Muscle of leg (tissue), 3 donors: ENCODE measurements at regions not wholly inside any gene's neighbourhood (a gene's known extent, or its start where the extent isn't known, plus 50 kb on each side); places are given as distances from the start of the nearest gene placed in this dataset.

ENCODE experiments used
- DNase-seq: peaks from one replicate; pipeline ENCODE4 v3.0.0; 2013
- H3K27ac ChIP-seq: one replicate; pipeline ENCODE4 v1.5.1; 2013; ENCODE audit warnings: mild to moderate bottlenecking, low read length, control low read depth
- H3K27me3 ChIP-seq: one replicate; pipeline ENCODE4 v1.6.1; 2013; ENCODE audit warnings: low read length; ENCODE audit not compliant: control insufficient read depth, insufficient read depth
- H3K36me3 ChIP-seq: one replicate; pipeline ENCODE4 v1.6.1; 2013; ENCODE audit warnings: low read length; ENCODE audit not compliant: control insufficient read depth, insufficient read depth
- H3K4me1 ChIP-seq: one replicate; pipeline ENCODE4 v1.6.1; 2013; ENCODE audit warnings: low read length; ENCODE audit not compliant: control insufficient read depth, insufficient read depth
- H3K4me3 ChIP-seq: one replicate; pipeline ENCODE4 v1.5.1; 2013; ENCODE audit warnings: low read length, control low read depth
- H3K9me3 ChIP-seq: replicated peaks from 2 replicates; pipeline ENCODE4 v1.6.1; 2013; ENCODE audit warnings: low read depth, low read length; ENCODE audit not compliant: control insufficient read depth
- WGBS: methylation state at CpG from one replicate; pipeline ENCODE4 v1.1.5; 2013; ENCODE audit warnings: missing lambda C conversion rate; ENCODE audit not compliant: insufficient coverage; 5-methylcytosine and 5-hydroxymethylcytosine counted together

GRCh38 chr6:44569931-44570385 is 182.5 kb downstream of the CDC5L start:
- DNase-seq, result peak; percentile 88
- Histone ChIP-seq H3K4me3 (no peak overlapping the region), H3K27me3 (no peaks in the 10 kb centered on the region), H3K4me1 (peaks cover 16% of the 10 kb centered on the region), H3K36me3 (no peaks in the 10 kb centered on the region), H3K27ac (peak overlapping the region; percentile 25), H3K9me3 (no peaks in the 10 kb centered on the region)
- WGBS, result 0% methylated on average over 3 of the region's 7 CpGs

- WGBS, result no CpG with 5 or more reads among the region's 1 CpG
- Histone ChIP-seq H3K27ac (no peak overlapping the region), H3K36me3 (no peaks in the 10 kb centered on the region), H3K9me3 (no peaks in the 10 kb centered on the region), H3K27me3 (no peaks in the 10 kb centered on the region), H3K4me1 (peaks cover 16% of the 10 kb centered on the region), H3K4me3 (no peak overlapping the region)
- no peak for DNase-seq
Measured at GRCh38 chr6:44571510-44571909, 184.0 kb downstream of the CDC5L start.

GRCh38 chr6:44572346-44572745 is 184.8 kb downstream of the CDC5L start:
- H3K4me3 ChIP-seq, result no peak overlapping the region
- H3K27ac ChIP-seq, result no peak overlapping the region
- H3K36me3 ChIP-seq, result no peaks in the 10 kb centered on the region
- H3K4me1 ChIP-seq, result peaks cover 16% of the 10 kb centered on the region
- H3K27me3 ChIP-seq, result no peaks in the 10 kb centered on the region
- DNase-seq, result no peak
- no peaks in the 10 kb centered on the region for H3K9me3 ChIP-seq

- no peaks in the 10 kb centered on the region for H3K36me3 ChIP-seq
- DNase-seq, result no peak
- H3K4me3 ChIP-seq, result no peak overlapping the region
- peaks cover under 1% of the 10 kb centered on the region for H3K4me1 ChIP-seq
- H3K27me3 ChIP-seq, result no peaks in the 10 kb centered on the region
- no peak overlapping the region for H3K27ac ChIP-seq
- H3K9me3 ChIP-seq, result no peaks in the 10 kb centered on the region
Measured at GRCh38 chr6:44575644-44576043, 188.1 kb downstream of the CDC5L start.

GRCh38 chr6:44576132-44576631 is 188.7 kb downstream of the CDC5L start:
- Histone ChIP-seq H3K27me3 (no peaks in the 10 kb centered on the region), H3K9me3 (no peaks in the 10 kb centered on the region), H3K27ac (no peak overlapping the region), H3K36me3 (no peaks in the 10 kb centered on the region), H3K4me1 (no peaks in the 10 kb centered on the region), H3K4me3 (no peak overlapping the region)
- no peak for DNase-seq
- no CpG with 5 or more reads among the region's 1 CpG for WGBS

GRCh38 chr6:44580901-44581300 is 193.4 kb downstream of the CDC5L start:
- 87% methylated on average over 3 of the region's 5 CpGs for WGBS
- Histone ChIP-seq H3K27ac (no peak overlapping the region), H3K9me3 (peaks cover 5% of the 10 kb centered on the region), H3K4me3 (no peak overlapping the region), H3K36me3 (no peaks in the 10 kb centered on the region), H3K4me1 (no peaks in the 10 kb centered on the region), H3K27me3 (no peaks in the 10 kb centered on the region)
- no peak for DNase-seq

- H3K9me3 ChIP-seq, result peaks cover 5% of the 10 kb centered on the region
- H3K36me3 ChIP-seq, result no peaks in the 10 kb centered on the region
- no peak overlapping the region for H3K27ac ChIP-seq
- no peak overlapping the region for H3K4me3 ChIP-seq
- H3K27me3 ChIP-seq, result no peaks in the 10 kb centered on the region
- no peak for DNase-seq
- H3K4me1 ChIP-seq, result no peaks in the 10 kb centered on the region
- no CpG with 5 or more reads among the region's 1 CpG for WGBS
Measured at GRCh38 chr6:44582930-44583329, 195.4 kb downstream of the CDC5L start.

- no peaks in the 10 kb centered on the region for H3K36me3 ChIP-seq
- no peak overlapping the region for H3K27ac ChIP-seq
- no CpG with 5 or more reads among the region's 1 CpG for WGBS
- H3K27me3 ChIP-seq, result no peaks in the 10 kb centered on the region
- no peaks in the 10 kb centered on the region for H3K9me3 ChIP-seq
- H3K4me1 ChIP-seq, result peaks cover 12% of the 10 kb centered on the region
- no peak overlapping the region for H3K4me3 ChIP-seq
- no peak for DNase-seq
Measured at GRCh38 chr6:44590471-44590870, 203.0 kb downstream of the CDC5L start.

- Histone ChIP-seq H3K4me3 (no peak overlapping the region), H3K9me3 (no peaks in the 10 kb centered on the region), H3K36me3 (no peaks in the 10 kb centered on the region), H3K4me1 (peaks cover 12% of the 10 kb centered on the region), H3K27ac (no peak overlapping the region), H3K27me3 (no peaks in the 10 kb centered on the region)
- peak; percentile 55 for DNase-seq
- 0% methylated on average over 1 of the region's 2 CpGs for WGBS
Measured at GRCh38 chr6:44593539-44593944, 206.0 kb downstream of the CDC5L start.

GRCh38 chr6:44594481-44594880 is 207.0 kb downstream of the CDC5L start:
- Histone ChIP-seq H3K27me3 (no peaks in the 10 kb centered on the region), H3K36me3 (no peaks in the 10 kb centered on the region), H3K4me1 (peaks cover 12% of the 10 kb centered on the region), H3K27ac (no peak overlapping the region), H3K9me3 (no peaks in the 10 kb centered on the region), H3K4me3 (no peak overlapping the region)
- DNase-seq, result peak; percentile 39
- WGBS, result no CpG with 5 or more reads among the region's 4 CpGs

- Histone ChIP-seq H3K27ac (no peak overlapping the region), H3K4me1 (peaks cover 12% of the 10 kb centered on the region), H3K9me3 (no peaks in the 10 kb centered on the region), H3K36me3 (no peaks in the 10 kb centered on the region), H3K4me3 (no peak overlapping the region), H3K27me3 (peaks cover 3% of the 10 kb centered on the region)
- 75% methylated on average over 5 of the region's 5 CpGs for WGBS
- DNase-seq, result no peak
Measured at GRCh38 chr6:44598679-44599078, 211.2 kb downstream of the CDC5L start.
